ENCODE measurements at regions not wholly inside any gene's neighbourhood (a gene's known extent, or its start where the extent isn't known, plus 50 kb on each side); places are given as distances from the start of the nearest gene placed in this dataset.
"Not testable (repeated sequence)": the region's sequence is repeated elsewhere in the genome, so short reads cannot be mapped to it uniquely, and the experiment has no call there.

GRCh38 chr9:40927851-40928802 is 200.4 kb downstream of the FOXD4L6 start:
- Histone ChIP-seq H3K27ac (no peak overlapping the region), H3K4me1 (no peaks in the 10 kb centered on the region), H3K27me3 (no peaks in the 10 kb centered on the region), H3K36me3 (no peaks in the 10 kb centered on the region), H3K4me3 (no peak overlapping the region), H3K9me3 (peaks cover 75 to 90% of the 10 kb centered on the region in 2 donors)
- DNase-seq (ENCODE audit: low spot score in 2 of 2) = no peak
- TF ChIP-seq POLR2A (IDR thresholded peaks at IDR 0.05) = no peak
- TF ChIP-seq POLR2AphosphoS5 (IDR thresholded peaks at IDR 0.05) = no peak
- no peak for TF ChIP-seq CTCF (IDR thresholded peaks at IDR 0.05)
- intact Hi-C loops (cut with DNase I; ENCODE audit: low total_unique reads) = no loop called here

GRCh38 chr9:40927260-40927631 is 201.2 kb downstream of the FOXD4L6 start:
- Histone ChIP-seq H3K4me3 (no peak overlapping the region), H3K36me3 (no peaks in the 10 kb centered on the region), H3K27ac (no peak overlapping the region), H3K9me3 (peaks cover 83 to 96% of the 10 kb centered on the region in 2 donors), H3K27me3 (no peaks in the 10 kb centered on the region), H3K4me1 (no peaks in the 10 kb centered on the region)
- no peak for TF ChIP-seq POLR2A (IDR thresholded peaks at IDR 0.05)
- no peak for TF ChIP-seq POLR2AphosphoS5 (IDR thresholded peaks at IDR 0.05)
- no peak for TF ChIP-seq CTCF (IDR thresholded peaks at IDR 0.05)
- intact Hi-C loops (cut with DNase I; ENCODE audit: low total_unique reads) = no loop called here
- DNase-seq (ENCODE audit: low spot score in 2 of 2) = no peak

GRCh38 chr9:40926404-40927259 is 201.8 kb downstream of the FOXD4L6 start:
- H3K9me3 ChIP-seq = peaks cover 87 to 98% of the 10 kb centered on the region in 2 donors
- TF ChIP-seq POLR2A (IDR thresholded peaks at IDR 0.05) (no peak), POLR2AphosphoS5 (IDR thresholded peaks at IDR 0.05) (no peak), CTCF (IDR thresholded peaks at IDR 0.05) (no peak)
- DNase-seq (ENCODE audit: low spot score in 2 of 2) = no peak

GRCh38 chr9:40925149-40925548 is 203.3 kb downstream of the FOXD4L6 start:
- intact Hi-C loops (cut with DNase I; ENCODE audit: low total_unique reads) = no loop called here
- Histone ChIP-seq H3K27me3 (no peaks in the 10 kb centered on the region), H3K9me3 (peaks cover 79 to 89% of the 10 kb centered on the region in 2 donors), H3K4me1 (no peaks in the 10 kb centered on the region), H3K27ac (no peak overlapping the region), H3K36me3 (no peaks in the 10 kb centered on the region), H3K4me3 (no peak overlapping the region)
- no peak for DNase-seq (ENCODE audit: low spot score in 2 of 2)
- TF ChIP-seq CTCF (IDR thresholded peaks at IDR 0.05) (no peak), POLR2AphosphoS5 (IDR thresholded peaks at IDR 0.05) (no peak), POLR2A (IDR thresholded peaks at IDR 0.05) (no peak)

More at GRCh38 chr9:40926404-40927259, 201.8 kb downstream of the FOXD4L6 start:
- Histone ChIP-seq H3K27me3 (no peaks in the 10 kb centered on the region), H3K27ac (no peak overlapping the region), H3K36me3 (no peaks in the 10 kb centered on the region), H3K4me1 (no peaks in the 10 kb centered on the region), H3K4me3 (no peak overlapping the region)
- intact Hi-C loops (cut with DNase I; ENCODE audit: low total_unique reads) = no loop called here

- peaks cover 75 to 81% of the 10 kb centered on the region in 2 donors for H3K9me3 ChIP-seq
- H3K36me3 ChIP-seq; H3K27ac ChIP-seq; H3K4me3 ChIP-seq; intact Hi-C loops (cut with DNase I; ENCODE audit: low total_unique reads); H3K4me1 ChIP-seq; DNase-seq (ENCODE audit: low spot score in 2 of 2); H3K27me3 ChIP-seq: not testable (repeated sequence)
Measured at GRCh38 chr9:40916399-40916783, 212.1 kb downstream of the FOXD4L6 start.

- peaks cover 81 to 87% of the 10 kb centered on the region in 2 donors for H3K9me3 ChIP-seq
- DNase-seq (ENCODE audit: low spot score in 2 of 2); H3K27me3 ChIP-seq: not testable (repeated sequence)
Measured at GRCh38 chr9:40915660-40916398, 212.7 kb downstream of the FOXD4L6 start.

More at GRCh38 chr9:40915660-40916398, 212.7 kb downstream of the FOXD4L6 start:
- H3K27ac ChIP-seq; H3K4me1 ChIP-seq; H3K4me3 ChIP-seq; H3K36me3 ChIP-seq; intact Hi-C loops (cut with DNase I; ENCODE audit: low total_unique reads): not testable (repeated sequence)

Measured in breast epithelium (tissue), 4 donors.